HFFc6 (cell line): ENCODE measurements at regions not wholly inside any gene's neighbourhood (a gene's known extent, or its start where the extent isn't known, plus 50 kb on each side); places are given as distances from the start of the nearest gene placed in this dataset.

ENCODE experiments used
- DNase-seq: peaks from one replicate; pipeline ENCODE4 v3.0.0-alpha.2; 2018
- H3K27ac Mint-ChIP-seq: 2 replicates; pipeline ENCODE4 v1.8.0; 2020; ENCODE audit warnings: mild to moderate bottlenecking, mixed read lengths
- H3K27me3 Mint-ChIP-seq: 2 replicates; pipeline ENCODE4 v1.8.0; 2021; ENCODE audit warnings: mild to moderate bottlenecking, moderate library complexity, mixed read lengths; ENCODE audit not compliant: insufficient read depth
- H3K36me3 Mint-ChIP-seq: 2 replicates; pipeline ENCODE4 v1.8.0; 2021; ENCODE audit warnings: low read depth, mixed read lengths
- H3K4me1 Mint-ChIP-seq: 2 replicates; pipeline ENCODE4 v1.8.0; 2020; ENCODE audit warnings: low read depth, mixed read lengths
- H3K4me3 Mint-ChIP-seq: 2 replicates; pipeline ENCODE4 v1.8.0; 2020; ENCODE audit warnings: mild to moderate bottlenecking, moderate library complexity, mixed read lengths
- H3K9me3 Mint-ChIP-seq: 2 replicates; pipeline ENCODE4 v1.8.0; 2020; ENCODE audit warnings: mild to moderate bottlenecking, mixed read lengths
- CTCF ChIP-seq: fragments of 200-600 bp; sonication (generic); IDR thresholded peaks from 2 replicates; pipeline ENCODE4 v1.5.0; 2021; ENCODE audit warnings: antibody characterized with exemption, mild to moderate bottlenecking

- Mint-ChIP-seq H3K27me3 (no peaks in the 10 kb centered on the region), H3K4me1 (no peaks in the 10 kb centered on the region), H3K36me3 (no peaks in the 10 kb centered on the region), H3K4me3 (no peak overlapping the region), H3K27ac (no peak overlapping the region), H3K9me3 (peaks cover 9% of the 10 kb centered on the region)
- TF ChIP-seq CTCF, result no peak
- DNase-seq, result no peak
Measured at GRCh38 chr18:40348196-40348595, 1606.8 kb upstream of the PIK3C3 start.

GRCh38 chr18:40347261-40347660 lies 1607.8 kb upstream of the PIK3C3 start:
- Mint-ChIP-seq H3K4me1 (no peaks in the 10 kb centered on the region), H3K27me3 (no peaks in the 10 kb centered on the region), H3K4me3 (no peak overlapping the region), H3K9me3 (peaks cover 18% of the 10 kb centered on the region), H3K27ac (no peak overlapping the region), H3K36me3 (no peaks in the 10 kb centered on the region)
- no peak for DNase-seq
- TF ChIP-seq CTCF, result no peak

GRCh38 chr18:40346146-40346545 lies 1608.9 kb upstream of the PIK3C3 start:
- Mint-ChIP-seq H3K4me1 (no peaks in the 10 kb centered on the region), H3K9me3 (peaks cover 27% of the 10 kb centered on the region), H3K4me3 (no peak overlapping the region), H3K27me3 (no peaks in the 10 kb centered on the region), H3K27ac (no peak overlapping the region), H3K36me3 (no peaks in the 10 kb centered on the region)
- TF ChIP-seq CTCF, result no peak
- no peak for DNase-seq

GRCh38 chr18:40341701-40342100 lies 1613.3 kb upstream of the PIK3C3 start:
- Mint-ChIP-seq H3K4me3 (no peak overlapping the region), H3K4me1 (no peaks in the 10 kb centered on the region), H3K36me3 (no peaks in the 10 kb centered on the region; the same call in 1 of the 2 replicates), H3K27ac (no peak overlapping the region), H3K9me3 (peaks cover 37% of the 10 kb centered on the region), H3K27me3 (no peaks in the 10 kb centered on the region)
- no peak for TF ChIP-seq CTCF
- DNase-seq, result no peak

GRCh38 chr18:40338284-40338683 lies 1616.8 kb upstream of the PIK3C3 start:
- no peak overlapping the region for H3K4me3 Mint-ChIP-seq
- TF ChIP-seq CTCF, result no peak
- no peak overlapping the region for H3K27ac Mint-ChIP-seq
- DNase-seq, result no peak
- H3K4me1 Mint-ChIP-seq, result no peaks in the 10 kb centered on the region
- no peaks in the 10 kb centered on the region; the same call in 1 of the 2 replicates for H3K36me3 Mint-ChIP-seq
- H3K9me3 Mint-ChIP-seq, result peaks cover 43% of the 10 kb centered on the region
- no peaks in the 10 kb centered on the region for H3K27me3 Mint-ChIP-seq

- DNase-seq, result no peak
- Mint-ChIP-seq H3K4me3 (no peak overlapping the region), H3K27ac (no peak overlapping the region), H3K4me1 (no peaks in the 10 kb centered on the region), H3K27me3 (no peaks in the 10 kb centered on the region), H3K9me3 (peaks cover 18% of the 10 kb centered on the region), H3K36me3 (no peaks in the 10 kb centered on the region)
- no peak for TF ChIP-seq CTCF
Measured at GRCh38 chr18:40326985-40327384, 1628.0 kb upstream of the PIK3C3 start.
